GM21381 (cell line): ENCODE measurements at regions not wholly inside any gene's neighbourhood (a gene's known extent, or its start where the extent isn't known, plus 50 kb on each side); places are given as distances from the start of the nearest gene placed in this dataset.
"Not testable (repeated sequence)": the region's sequence is repeated elsewhere in the genome, so short reads cannot be mapped to it uniquely, and the experiment has no call there.

Source experiments
- ATAC-seq: cut with Tn5 transposase; IDR thresholded peaks from one replicate; pipeline ENCODE4 v1.9.1; 2021; ENCODE audit warnings: mild to moderate bottlenecking, moderate library complexity; ENCODE audit not compliant: unreplicated experiment

GRCh38 chr12:9313479-9313878 is 105.3 kb upstream of the PZP start:
- not testable (repeated sequence) for ATAC-seq

DNA sequence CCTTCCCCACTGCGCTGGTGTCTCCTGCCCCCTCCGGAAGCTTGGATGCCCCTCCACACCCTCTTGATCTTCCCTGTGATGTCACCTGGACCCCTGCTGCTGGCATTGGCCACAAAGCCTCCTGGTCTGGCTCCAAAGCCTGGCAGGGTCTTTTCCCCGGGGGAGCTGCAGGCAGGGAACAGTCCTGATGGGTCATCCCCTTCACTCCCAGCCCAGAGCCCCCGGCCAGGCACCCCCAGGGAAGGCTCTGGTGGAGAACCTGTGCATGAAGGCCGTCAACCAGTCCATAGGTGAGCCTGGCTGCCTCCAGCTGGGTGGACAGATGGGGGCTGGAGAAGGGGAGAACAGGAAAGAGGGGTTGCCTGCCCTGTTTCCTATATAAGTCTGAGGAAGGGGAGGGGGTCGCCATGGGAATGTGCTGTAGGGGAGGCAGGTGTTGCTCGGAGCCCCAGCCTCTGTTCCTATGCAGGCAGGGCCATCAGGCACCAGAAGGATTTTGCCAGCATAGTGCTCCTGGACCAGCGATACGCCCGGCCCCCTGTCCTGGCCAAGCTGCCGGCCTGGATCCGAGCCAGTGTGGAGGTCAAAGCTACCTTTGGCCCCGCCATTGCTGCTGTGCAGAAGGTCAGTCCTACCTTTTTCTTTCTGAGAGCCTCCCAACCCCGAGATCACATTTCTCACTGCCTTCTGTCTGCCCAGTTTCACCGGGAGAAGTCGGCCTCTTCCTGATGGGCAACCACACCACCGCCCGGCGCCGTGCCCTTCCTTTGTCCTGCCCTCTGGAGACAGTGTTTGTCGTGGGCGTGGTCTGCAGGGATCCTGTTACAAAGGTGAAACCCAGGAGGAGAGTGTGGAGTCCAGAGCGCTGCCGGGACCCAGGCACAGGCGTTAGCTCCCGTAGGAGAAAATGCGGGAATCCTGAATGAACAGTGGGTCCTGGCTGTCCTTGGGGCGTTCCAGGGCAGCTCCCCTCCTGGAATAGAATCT is 104.5 kb upstream of the PZP start:
- not testable (repeated sequence) for ATAC-seq

GRCh38 chr12:9311454-9311853 is 103.3 kb upstream of the PZP start:
- ATAC-seq: not testable (repeated sequence)

DNA sequence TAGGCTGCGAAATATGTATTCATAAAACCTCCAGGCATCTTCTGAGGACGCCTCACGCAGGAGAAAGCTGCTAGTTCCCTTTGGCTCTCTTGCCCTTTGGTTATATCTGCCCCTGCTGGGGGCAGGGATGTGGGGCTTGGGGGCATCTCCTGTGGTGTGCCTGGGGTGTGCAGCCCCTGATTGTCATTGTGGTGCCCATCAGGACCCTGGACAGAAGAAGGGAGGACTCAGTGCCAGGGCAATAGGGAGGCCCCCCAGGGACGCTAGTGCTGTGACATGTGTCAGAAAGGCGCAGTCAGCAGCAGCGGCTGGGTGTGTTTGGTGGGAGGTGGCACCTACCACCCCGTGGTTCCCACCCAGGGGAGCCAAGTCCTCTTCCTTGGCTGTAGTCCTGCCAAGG is 102.5 kb upstream of the PZP start:
- not testable (repeated sequence) for ATAC-seq

DNA sequence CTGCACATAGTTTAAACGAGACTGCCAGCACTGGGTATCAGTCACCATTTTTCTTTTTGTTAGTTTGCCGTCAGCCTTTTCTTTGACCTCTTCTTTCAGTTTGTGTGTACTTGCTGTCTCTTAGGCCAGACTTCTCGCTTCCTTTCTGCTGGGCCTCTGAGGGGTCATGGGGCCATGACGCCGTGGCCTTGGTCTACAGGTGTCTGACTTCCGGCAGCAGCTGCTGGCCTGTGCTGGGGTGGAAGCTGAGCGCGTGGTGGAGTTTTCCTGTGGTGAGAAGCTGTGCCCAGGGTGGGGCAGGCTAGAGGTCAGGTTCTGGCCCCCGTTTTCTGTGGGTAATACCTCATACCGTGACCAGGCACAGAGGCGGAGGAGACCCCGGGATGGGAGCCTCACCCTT is 101.6 kb upstream of the PZP start:
- ATAC-seq: not testable (repeated sequence)

GRCh38 chr12:9308745-9309144 is 100.5 kb upstream of the PZP start:
- ATAC-seq: peak; percentile 63

- ATAC-seq: not testable (repeated sequence)
Measured at GRCh38 chr12:9308163-9308562, 100.0 kb upstream of the PZP start.

- not testable (repeated sequence) for ATAC-seq
Measured at GRCh38 chr12:9307255-9307654, 99.1 kb upstream of the PZP start.

DNA sequence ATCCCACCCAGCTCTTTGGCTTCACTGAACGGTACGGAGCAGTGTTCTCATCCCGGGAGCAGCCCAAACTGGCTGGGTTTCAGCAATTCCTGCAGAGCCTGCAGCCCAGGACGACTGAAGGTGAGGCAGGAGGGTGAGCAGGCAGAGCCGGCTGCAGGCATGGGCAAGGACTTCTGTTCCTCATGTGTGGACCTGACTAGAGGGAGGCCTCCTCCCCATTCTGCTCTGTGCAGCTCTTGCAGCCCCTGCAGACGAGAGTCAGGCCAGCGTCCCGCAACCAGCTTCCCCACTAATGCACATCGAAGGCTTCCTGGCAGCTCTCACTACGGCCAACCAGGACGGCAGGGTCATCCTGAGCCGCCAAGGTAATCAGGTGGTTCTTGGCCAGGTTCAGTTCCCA is 97.8 kb upstream of the PZP start:
- ATAC-seq: not testable (repeated sequence)

GRCh38 chr12:9304540-9304939 is 96.3 kb upstream of the PZP start:
- ATAC-seq: not testable (repeated sequence)

DNA sequence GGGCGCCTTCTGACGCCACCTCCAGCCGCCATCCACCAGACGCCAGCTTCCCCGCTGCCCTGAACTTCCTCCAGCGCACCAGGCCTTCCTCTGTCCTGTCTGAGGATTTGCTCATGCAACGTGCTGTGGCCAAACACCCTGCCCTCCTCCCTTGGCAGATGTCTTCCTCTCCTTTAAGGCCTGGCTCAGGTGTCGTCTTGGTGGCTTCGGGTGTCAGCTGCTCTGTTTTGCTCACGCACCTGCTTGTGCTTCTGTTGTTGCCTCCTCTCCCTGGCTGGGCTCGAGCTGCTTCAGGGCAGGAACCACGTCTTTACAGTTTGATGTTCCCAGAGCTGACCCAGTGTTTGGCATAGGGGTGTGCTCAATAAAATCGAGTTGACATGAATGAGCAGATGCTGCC is 87.7 kb upstream of the PZP start:
- not testable (repeated sequence) for ATAC-seq

DNA sequence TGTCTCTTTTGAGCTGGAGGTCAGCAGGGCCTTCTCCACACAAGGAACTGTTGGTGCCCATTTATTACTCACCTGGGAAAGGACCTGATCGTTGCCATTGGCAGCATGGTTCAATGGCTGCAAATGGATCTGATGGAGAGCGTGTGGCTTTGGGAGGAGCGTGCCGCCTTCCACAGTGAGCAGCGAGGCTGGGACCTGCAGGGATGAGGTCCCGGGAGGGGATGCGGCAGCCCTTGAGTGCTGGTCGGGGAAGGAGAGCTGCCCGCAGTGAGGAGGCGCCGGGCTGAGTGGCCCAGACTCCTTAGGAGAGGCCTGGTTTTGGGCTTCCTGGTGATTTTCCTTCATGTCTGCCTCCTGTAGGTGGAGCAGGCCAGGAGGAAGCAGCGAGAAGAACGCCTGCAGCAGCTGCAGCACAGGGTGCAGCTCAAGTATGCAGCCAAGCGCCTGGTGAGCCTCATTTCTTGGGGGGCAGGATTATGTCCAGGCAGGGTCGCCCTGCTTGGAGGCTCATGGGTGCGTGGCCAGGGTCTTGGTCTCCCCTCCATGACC is 86.0 kb upstream of the PZP start:
- ATAC-seq: not testable (repeated sequence)

- not testable (repeated sequence) for ATAC-seq
Measured at GRCh38 chr12:9293391-9293790, 85.2 kb upstream of the PZP start.

DNA sequence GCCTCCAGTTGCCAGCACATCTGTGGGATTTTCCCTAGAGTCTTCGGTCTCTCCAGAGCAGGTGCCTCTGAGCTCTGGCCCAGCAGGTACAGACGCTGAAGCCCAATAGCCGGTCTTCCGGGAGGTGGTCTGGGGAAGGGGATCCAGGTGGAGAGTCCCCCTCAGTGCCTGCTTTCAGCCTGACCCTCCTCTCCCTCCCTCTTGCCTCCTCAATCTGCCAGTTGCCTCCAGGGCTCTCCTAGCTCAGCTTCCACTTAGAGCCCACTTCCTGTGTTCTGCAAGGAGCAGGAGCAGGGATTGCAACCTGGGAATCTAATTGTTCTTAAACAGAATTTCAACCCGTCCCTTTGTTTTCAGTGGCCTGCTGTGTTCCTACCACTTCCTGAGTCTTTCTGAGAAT is 81.8 kb upstream of the PZP start:
- not testable (repeated sequence) for ATAC-seq

DNA sequence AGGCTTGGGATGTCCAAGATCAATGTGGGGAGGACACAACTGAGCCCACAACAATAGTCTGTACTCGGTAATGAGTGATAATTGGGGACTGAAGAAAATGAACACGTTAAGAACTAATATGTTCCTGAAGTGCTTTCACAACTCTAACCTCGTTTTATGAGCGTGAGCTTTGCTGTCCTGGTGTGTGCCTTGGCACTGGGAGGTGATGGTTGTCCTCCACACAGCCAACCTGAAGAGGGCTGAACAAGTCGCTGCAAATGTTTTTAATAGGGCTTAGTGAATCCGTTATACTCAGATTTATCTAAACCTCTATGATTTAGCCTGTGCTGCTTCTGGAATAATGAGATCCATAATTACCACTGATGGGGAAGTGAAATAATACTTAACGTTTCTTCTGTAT is 76.5 kb upstream of the PZP start:
- peak; percentile 14 for ATAC-seq

GRCh38 chr12:9284197-9284596 is 76.0 kb upstream of the PZP start:
- ATAC-seq: peak; percentile 32

- ATAC-seq: peak; percentile 89
Measured at GRCh38 chr12:9283346-9284095, 75.3 kb upstream of the PZP start.

DNA sequence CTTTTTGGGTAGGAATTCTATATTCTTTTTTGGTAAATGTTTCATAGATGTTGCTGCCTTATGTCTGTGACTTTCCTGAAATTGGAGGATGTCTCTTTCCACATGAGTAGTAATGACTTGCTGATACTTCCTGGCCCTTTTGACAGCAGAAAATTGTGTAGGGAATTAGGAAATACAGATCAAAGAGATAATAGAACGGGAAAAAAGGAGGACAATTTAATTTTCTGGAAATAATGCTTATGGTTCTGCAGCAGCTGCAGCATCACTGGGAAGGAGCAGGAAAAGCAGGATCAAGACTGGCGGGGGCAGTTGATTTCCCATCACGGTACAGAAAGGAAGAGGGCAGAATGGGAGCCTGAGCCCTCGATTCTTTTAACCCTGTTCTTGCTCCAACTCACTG is 68.8 kb upstream of the PZP start:
- no peak for ATAC-seq

DNA sequence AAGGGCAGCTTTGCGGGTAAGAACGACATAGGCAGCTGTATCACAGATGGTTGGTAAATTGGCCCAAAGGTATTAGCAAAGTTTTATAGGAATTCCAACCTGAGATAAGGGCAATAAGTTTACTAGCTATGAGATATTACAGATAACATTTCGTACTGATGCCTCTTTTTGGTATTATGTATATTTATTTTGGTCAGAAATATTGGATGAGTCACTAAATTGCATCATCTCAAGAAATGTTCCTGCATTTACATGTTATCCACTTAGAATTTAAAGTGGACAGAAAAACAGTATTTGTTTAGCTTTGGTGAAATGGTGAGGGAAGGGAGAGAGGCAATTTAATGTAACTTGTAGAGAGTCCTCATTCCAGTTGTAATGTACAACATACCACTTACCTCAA is 65.1 kb upstream of the PZP start:
- no peak for ATAC-seq

GRCh38 chr12:9271875-9272274 is 63.7 kb upstream of the PZP start:
- ATAC-seq: no peak

DNA sequence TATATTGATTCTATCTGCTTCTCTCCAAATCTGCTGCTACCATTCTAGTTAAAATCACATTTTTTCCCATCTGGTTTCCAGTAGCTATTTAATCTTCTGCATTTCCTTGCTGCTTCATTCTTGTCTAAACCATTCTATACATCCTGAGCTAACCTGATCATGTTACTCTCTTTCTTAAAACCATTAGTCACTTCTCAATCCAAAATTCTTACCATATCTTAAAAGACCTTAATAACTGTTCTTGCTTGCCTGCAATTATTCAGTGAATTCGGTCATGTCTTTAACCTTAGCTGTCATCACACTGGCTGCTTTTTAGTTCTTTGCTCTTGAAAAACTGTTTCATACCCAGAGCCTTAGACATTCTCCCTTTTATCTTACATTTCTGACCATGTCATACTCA is 56.4 kb upstream of the PZP start:
- no peak for ATAC-seq
